AG10803 (cell line): ENCODE measurements at regions not wholly inside any gene's neighbourhood (a gene's known extent, or its start where the extent isn't known, plus 50 kb on each side); places are given as distances from the start of the nearest gene placed in this dataset.
A peak's percentile ranks its signal among the peaks of the same experiment; 100 is the strongest.

Source experiments
- DNase-seq: peaks from one replicate; pipeline ENCODE4 v3.0.0; 2010; ENCODE audit warnings: low read depth
- H3K4me3 ChIP-seq: 2 replicates; pipeline ENCODE4 v1.5.1; 2011; ENCODE audit warnings: mild to moderate bottlenecking, low read length, control low read depth
- TF ChIP-seq, protein P1 (sequence below): conservative IDR thresholded peaks from 2 replicates; pipeline ENCODE4 v1.5.1; 2011; ENCODE audit warnings: mild to moderate bottlenecking, low read length, control low read depth, inconsistent platforms

DNA sequence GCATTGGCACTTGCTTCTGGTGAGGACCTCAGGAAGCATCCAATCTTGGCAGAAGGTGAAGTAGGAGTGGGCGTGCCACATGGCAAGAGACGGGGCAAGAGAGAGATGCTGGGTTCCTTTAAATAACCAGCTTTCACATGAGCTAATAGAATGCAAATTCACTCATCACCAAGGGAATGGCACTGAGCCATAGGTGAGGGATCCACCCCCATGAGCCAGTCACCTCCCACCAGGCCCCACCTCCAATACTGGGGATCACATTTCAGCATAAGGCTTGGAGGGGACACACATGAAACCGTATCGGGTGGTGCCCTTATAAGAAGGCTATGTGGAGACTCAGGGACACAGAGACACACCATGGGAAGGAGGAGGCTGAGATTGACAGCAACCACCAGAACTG, 140.0 kb upstream of the MSX1 start:
- H3K4me3 ChIP-seq = no peak overlapping the region
- TF ChIP-seq, protein P1, sequence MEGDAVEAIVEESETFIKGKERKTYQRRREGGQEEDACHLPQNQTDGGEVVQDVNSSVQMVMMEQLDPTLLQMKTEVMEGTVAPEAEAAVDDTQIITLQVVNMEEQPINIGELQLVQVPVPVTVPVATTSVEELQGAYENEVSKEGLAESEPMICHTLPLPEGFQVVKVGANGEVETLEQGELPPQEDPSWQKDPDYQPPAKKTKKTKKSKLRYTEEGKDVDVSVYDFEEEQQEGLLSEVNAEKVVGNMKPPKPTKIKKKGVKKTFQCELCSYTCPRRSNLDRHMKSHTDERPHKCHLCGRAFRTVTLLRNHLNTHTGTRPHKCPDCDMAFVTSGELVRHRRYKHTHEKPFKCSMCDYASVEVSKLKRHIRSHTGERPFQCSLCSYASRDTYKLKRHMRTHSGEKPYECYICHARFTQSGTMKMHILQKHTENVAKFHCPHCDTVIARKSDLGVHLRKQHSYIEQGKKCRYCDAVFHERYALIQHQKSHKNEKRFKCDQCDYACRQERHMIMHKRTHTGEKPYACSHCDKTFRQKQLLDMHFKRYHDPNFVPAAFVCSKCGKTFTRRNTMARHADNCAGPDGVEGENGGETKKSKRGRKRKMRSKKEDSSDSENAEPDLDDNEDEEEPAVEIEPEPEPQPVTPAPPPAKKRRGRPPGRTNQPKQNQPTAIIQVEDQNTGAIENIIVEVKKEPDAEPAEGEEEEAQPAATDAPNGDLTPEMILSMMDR = no peak
- no peak for DNase-seq

DNA sequence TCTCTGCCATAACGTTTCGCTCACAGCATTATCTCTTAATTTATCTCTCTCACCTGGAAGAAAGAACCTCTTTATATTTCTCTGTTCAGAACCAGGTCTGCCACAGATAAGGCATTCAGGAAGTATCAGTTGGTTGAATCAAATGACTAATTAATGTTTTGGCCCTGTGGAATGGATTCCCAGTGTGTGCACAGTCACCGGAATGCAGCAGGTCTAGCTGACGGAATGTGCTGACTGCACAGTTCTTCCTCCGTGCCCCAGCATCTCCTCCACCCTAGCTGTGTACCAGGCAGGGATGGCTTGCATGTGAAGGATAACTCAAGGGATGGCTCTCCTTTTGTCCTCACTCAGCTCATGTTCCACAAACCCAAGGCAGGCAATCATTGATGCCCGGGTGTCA, 141.8 kb upstream of the MSX1 start:
- H3K4me3 ChIP-seq = no peak overlapping the region
- no peak for DNase-seq
- TF ChIP-seq, protein P1 = no peak

DNA sequence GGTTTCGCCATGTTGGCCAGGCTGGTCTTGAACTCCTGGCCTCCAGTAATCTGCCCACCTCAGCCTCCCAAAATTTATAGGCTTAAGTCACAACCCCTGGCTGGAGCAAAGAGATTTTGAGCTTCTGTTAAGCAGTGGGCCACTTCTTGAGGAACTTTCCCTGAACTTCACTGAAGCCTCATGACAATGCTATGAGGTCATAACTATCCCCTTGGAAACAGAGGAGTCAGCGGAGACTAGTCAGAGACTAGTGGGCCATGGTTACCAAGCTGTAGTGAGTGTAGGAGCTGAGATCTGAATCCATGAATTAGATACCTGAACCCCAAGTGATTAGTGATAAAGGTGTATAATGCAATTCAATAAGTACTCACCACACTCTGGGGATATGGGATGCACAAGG, 145.1 kb upstream of the MSX1 start:
- no peak overlapping the region for H3K4me3 ChIP-seq
- TF ChIP-seq, protein P1 = no peak
- DNase-seq = peak; percentile 23

DNA sequence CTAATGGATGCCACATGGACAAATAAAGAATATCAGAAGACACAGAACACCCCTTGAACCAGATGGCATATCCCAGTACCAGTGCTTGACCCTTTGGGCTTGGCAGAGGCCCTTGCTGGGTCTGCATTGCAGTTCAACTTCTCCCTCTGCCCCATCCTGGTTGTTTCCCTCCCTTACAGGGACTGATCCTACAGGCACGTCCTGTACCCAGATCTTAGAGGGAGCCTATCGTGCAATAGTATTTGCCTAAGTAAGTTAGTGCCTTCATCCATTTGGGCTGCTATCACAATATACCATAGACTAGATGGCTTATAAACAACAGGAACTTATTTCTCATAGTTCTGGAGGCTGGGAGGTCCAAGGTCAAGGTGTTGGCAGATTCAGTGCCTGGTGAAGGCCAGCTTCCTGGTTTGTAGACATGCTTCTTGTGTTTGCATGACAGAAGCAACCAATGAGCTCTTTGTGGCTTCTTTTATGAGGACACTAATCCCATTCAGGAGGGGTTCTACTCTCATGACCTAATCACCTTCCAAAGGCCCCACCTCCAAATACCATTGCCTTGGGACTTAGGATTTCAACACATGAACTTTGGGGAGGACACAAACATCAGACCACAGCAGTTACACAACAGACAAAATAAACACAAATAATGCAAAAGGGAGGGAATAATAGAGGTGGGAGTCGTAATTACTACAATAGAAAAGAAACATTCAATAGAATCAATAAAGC, 146.5 kb upstream of the MSX1 start:
- TF ChIP-seq, protein P1 = no peak
- no peak overlapping the region for H3K4me3 ChIP-seq
- DNase-seq = peak; percentile 19

DNA sequence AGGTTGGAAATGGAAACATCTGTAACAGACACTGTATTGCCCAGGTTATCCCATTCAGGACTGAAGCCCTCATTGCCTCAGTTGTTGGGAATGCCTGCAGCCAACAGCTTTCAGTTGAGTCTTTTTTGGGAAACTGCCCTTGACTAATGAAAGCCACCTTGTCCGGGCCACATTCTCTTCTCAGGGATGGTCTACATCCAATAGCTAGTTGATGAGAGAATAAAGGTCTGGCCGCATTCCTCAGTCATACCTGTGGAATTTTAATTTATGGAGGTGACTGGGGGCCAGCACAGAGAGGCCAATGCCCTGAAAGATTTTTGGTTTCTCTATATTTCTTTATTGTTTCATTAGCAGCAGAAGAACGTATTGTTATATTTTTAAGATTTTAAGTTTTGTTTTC, 147.6 kb upstream of the MSX1 start:
- H3K4me3 ChIP-seq = no peak overlapping the region
- DNase-seq = no peak
- TF ChIP-seq, protein P1 = no peak

DNA sequence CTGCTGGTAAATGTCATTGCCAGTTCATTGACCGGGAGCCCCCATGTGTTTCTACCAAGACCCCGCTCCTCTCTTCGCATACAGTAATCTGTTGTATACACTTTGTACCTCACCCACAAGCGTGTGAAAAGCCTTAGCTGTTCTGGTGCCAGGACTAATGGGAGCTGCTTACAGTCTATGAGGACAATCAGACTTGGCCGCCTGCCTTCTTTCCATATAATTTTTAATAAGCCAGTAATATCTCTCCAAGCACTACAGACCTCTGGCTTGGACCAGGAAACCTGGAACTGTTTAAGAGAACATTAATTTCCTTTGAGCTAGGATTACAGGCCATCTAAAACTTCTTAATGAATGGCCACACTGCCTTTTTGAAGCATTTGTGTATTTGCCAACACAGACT, 149.7 kb upstream of the MSX1 start:
- no peak for DNase-seq
- TF ChIP-seq, protein P1 = no peak
- no peak overlapping the region for H3K4me3 ChIP-seq

DNA sequence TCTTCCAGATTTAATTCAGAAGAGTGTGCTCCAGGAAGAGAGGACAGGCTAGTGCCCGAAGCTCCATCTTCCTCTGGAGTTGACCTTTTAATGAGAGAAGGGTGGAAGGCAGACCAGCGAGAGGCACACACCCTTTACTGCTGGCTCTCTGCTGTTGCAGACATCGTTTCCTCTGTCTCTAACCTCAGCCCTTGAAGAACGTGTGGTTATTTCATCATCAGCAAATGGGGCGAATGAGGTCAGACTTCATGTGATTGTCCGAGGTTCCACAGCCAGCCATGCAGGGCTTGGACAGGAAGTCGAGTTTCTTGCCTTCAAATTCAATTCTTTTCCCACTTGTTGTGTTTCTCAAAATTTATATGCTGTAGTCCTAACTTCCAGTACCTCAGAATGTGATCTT, 155.2 kb upstream of the MSX1 start:
- DNase-seq = peak; percentile 66
- TF ChIP-seq, protein P1 = no peak
- no peak overlapping the region for H3K4me3 ChIP-seq
